ENCODE measurements at regions not wholly inside any gene's neighbourhood (a gene's known extent, or its start where the extent isn't known, plus 50 kb on each side); places are given as distances from the start of the nearest gene placed in this dataset.

GRCh38 chr2:209368406-209368805 is 55.4 kb upstream of the MAP2 start:
- intact Hi-C loops (cut with micrococcal nuclease; ENCODE audit: unreplicated experiment): no loop called here

GRCh38 chr2:209368914-209369313 is 54.9 kb upstream of the MAP2 start:
- intact Hi-C loops (cut with micrococcal nuclease; ENCODE audit: unreplicated experiment): no loop called here
- no TSS peak for BruUV-seq (replicated peaks)
- Histone ChIP-seq H3K27ac (ENCODE audit: low read depth, low read length, poor library complexity, severe bottlenecking) (no peak overlapping the region), H3K9me3 (ENCODE audit: low read depth, low read length, poor library complexity, severe bottlenecking) (no peaks in the 10 kb centered on the region), H3K36me3 (ENCODE audit: insufficient read depth, low read length, poor library complexity, severe bottlenecking) (no peaks in the 10 kb centered on the region), H3K27me3 (replicated peaks; ENCODE audit: insufficient read depth, low read depth, low read length, poor library complexity) (peaks cover 22% of the 10 kb centered on the region), H3K4me3 (ENCODE audit: low read depth, low read length, poor library complexity, severe bottlenecking) (no peak overlapping the region), H3K4me1 (ENCODE audit: insufficient read depth, low read length, poor library complexity, severe bottlenecking) (no peaks in the 10 kb centered on the region)
- CTCF ChIA-PET: no interaction called here
- TF ChIP-seq EZH2 (IDR thresholded peaks at IDR 0.05; ENCODE audit: borderline replicate concordance, low read depth, low read length, poor library complexity, severe bottlenecking): no peak
- TF ChIP-seq, protein P1, sequence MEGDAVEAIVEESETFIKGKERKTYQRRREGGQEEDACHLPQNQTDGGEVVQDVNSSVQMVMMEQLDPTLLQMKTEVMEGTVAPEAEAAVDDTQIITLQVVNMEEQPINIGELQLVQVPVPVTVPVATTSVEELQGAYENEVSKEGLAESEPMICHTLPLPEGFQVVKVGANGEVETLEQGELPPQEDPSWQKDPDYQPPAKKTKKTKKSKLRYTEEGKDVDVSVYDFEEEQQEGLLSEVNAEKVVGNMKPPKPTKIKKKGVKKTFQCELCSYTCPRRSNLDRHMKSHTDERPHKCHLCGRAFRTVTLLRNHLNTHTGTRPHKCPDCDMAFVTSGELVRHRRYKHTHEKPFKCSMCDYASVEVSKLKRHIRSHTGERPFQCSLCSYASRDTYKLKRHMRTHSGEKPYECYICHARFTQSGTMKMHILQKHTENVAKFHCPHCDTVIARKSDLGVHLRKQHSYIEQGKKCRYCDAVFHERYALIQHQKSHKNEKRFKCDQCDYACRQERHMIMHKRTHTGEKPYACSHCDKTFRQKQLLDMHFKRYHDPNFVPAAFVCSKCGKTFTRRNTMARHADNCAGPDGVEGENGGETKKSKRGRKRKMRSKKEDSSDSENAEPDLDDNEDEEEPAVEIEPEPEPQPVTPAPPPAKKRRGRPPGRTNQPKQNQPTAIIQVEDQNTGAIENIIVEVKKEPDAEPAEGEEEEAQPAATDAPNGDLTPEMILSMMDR (conservative IDR thresholded peaks at IDR 0.05; ENCODE audit: low read depth, low read length): no peak
- POLR2A ChIA-PET (ENCODE audit: low non-redundant PET): no interaction called here
- no peak for DNase-seq (ENCODE audit: low spot score)

More at GRCh38 chr2:209368406-209368805, 55.4 kb upstream of the MAP2 start:
- no peak overlapping the region for H3K4me3 ChIP-seq (ENCODE audit: low read depth, low read length, poor library complexity, severe bottlenecking)
- no peaks in the 10 kb centered on the region for H3K9me3 ChIP-seq (ENCODE audit: low read depth, low read length, poor library complexity, severe bottlenecking)
- POLR2A ChIA-PET (ENCODE audit: low non-redundant PET): no interaction called here
- H3K27ac ChIP-seq (ENCODE audit: low read depth, low read length, poor library complexity, severe bottlenecking): no peak overlapping the region
- DNase-seq (ENCODE audit: low spot score): no peak
- no peaks in the 10 kb centered on the region for H3K36me3 ChIP-seq (ENCODE audit: insufficient read depth, low read length, poor library complexity, severe bottlenecking)
- BruUV-seq (replicated peaks): no TSS peak
- CTCF ChIA-PET: no interaction called here
- peaks cover 22% of the 10 kb centered on the region for H3K27me3 ChIP-seq (replicated peaks; ENCODE audit: insufficient read depth, low read depth, low read length, poor library complexity)
- no peaks in the 10 kb centered on the region for H3K4me1 ChIP-seq (ENCODE audit: insufficient read depth, low read length, poor library complexity, severe bottlenecking)
- TF ChIP-seq, protein P1 (conservative IDR thresholded peaks at IDR 0.05; ENCODE audit: low read depth, low read length): no peak
- TF ChIP-seq EZH2 (IDR thresholded peaks at IDR 0.05; ENCODE audit: borderline replicate concordance, low read depth, low read length, poor library complexity, severe bottlenecking): no peak

DNA sequence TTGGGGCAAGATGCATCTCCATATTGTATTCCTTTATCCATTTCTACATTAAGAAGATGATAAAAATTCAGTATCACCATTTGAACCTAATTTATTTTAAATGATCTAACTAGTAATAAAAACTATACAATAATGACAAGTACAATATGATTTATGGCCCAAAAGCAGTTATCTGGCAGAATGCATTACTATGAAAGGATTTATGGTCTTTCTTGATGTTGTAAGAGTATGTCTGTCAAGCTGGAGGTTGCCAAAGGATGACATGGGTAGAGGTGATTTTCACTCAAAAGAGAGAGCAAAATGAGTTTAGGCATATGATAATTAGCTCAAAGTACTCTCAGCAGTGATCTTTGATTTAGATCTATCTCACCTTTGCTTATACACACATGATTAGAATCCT is 54.2 kb upstream of the MAP2 start:
- no peak for TF ChIP-seq EZH2 (IDR thresholded peaks at IDR 0.05; ENCODE audit: borderline replicate concordance, low read depth, low read length, poor library complexity, severe bottlenecking)
- TF ChIP-seq, protein P1 (conservative IDR thresholded peaks at IDR 0.05; ENCODE audit: low read depth, low read length): no peak
- no peak overlapping the region for H3K27ac ChIP-seq (ENCODE audit: low read depth, low read length, poor library complexity, severe bottlenecking)
- ChIA-PET CTCF (no interaction called here), POLR2A (ENCODE audit: low non-redundant PET) (no interaction called here)
- no peaks in the 10 kb centered on the region for H3K36me3 ChIP-seq (ENCODE audit: insufficient read depth, low read length, poor library complexity, severe bottlenecking)
- DNase-seq (ENCODE audit: low spot score): no peak
- H3K4me1 ChIP-seq (ENCODE audit: insufficient read depth, low read length, poor library complexity, severe bottlenecking): no peaks in the 10 kb centered on the region
- intact Hi-C loops (cut with micrococcal nuclease; ENCODE audit: unreplicated experiment): no loop called here
- peaks cover 22% of the 10 kb centered on the region for H3K27me3 ChIP-seq (replicated peaks; ENCODE audit: insufficient read depth, low read depth, low read length, poor library complexity)
- BruUV-seq (replicated peaks): no TSS peak
- H3K9me3 ChIP-seq (ENCODE audit: low read depth, low read length, poor library complexity, severe bottlenecking): no peaks in the 10 kb centered on the region
- no peak overlapping the region for H3K4me3 ChIP-seq (ENCODE audit: low read depth, low read length, poor library complexity, severe bottlenecking)

Data from A673 (cell line).